Liver (tissue), 8 donors: ENCODE measurements at regions not wholly inside any gene's neighbourhood (a gene's known extent, or its start where the extent isn't known, plus 50 kb on each side); places are given as distances from the start of the nearest gene placed in this dataset.

Experiments used
- DNase-seq: peaks from one replicate; pipeline ENCODE4 v3.0.0-alpha.2; 2017; ENCODE audit warnings: low spot score
- H3K27ac ChIP-seq, 2 donors: one replicate each; pipeline ENCODE4 v1.7.0; 2013; ENCODE audit warnings: inconsistent platforms in 2 of 2, low read length in 2 of 2, control low read depth in 1 of 2, low read depth in 1 of 2, mild to moderate bottlenecking in 1 of 2
- H3K27me3 ChIP-seq, 4 donors: one replicate each; pipeline versions ENCODE4 v1.6.1 to v1.7.0; 2013; ENCODE audit warnings: low read length in 3 of 4, inconsistent platforms in 1 of 4, mild to moderate bottlenecking in 1 of 4, moderate library complexity in 1 of 4; ENCODE audit not compliant: control insufficient read depth in 4 of 4, insufficient read depth in 4 of 4
- H3K36me3 ChIP-seq, 4 donors: one replicate each; pipeline versions ENCODE4 v1.6.1 to v1.7.0; 2013; ENCODE audit warnings: low read length in 3 of 4, mild to moderate bottlenecking in 3 of 4, low read depth in 1 of 4, moderate library complexity in 1 of 4; ENCODE audit not compliant: control insufficient read depth in 4 of 4, insufficient read depth in 3 of 4
- H3K4me1 ChIP-seq, 4 donors: one replicate each; pipeline versions ENCODE4 v1.6.1 to v1.7.0; 2013; ENCODE audit warnings: low read length in 3 of 4, mild to moderate bottlenecking in 3 of 4, moderate library complexity in 1 of 4; ENCODE audit not compliant: control insufficient read depth in 4 of 4, insufficient read depth in 4 of 4
- H3K4me3 ChIP-seq, 3 donors: one replicate each; pipeline versions ENCODE4 v1.6.1 to v1.7.0; 2013; ENCODE audit warnings: low read length in 3 of 3, control low read depth in 1 of 3, low read depth in 1 of 3, mild to moderate bottlenecking in 1 of 3
- H3K9ac ChIP-seq, 2 donors: one replicate each; pipeline ENCODE4 v1.7.0; 2013; ENCODE audit warnings: low read length in 2 of 2, mild to moderate bottlenecking in 2 of 2, moderate library complexity in 2 of 2, control low read depth in 1 of 2, low read depth in 1 of 2
- H3K9me3 ChIP-seq, 4 donors: one replicate each; pipeline versions ENCODE4 v1.6.1 to v1.7.0; 2013; ENCODE audit warnings: low read length in 3 of 4; ENCODE audit not compliant: control insufficient read depth in 4 of 4
- ATF3 ChIP-seq: IDR thresholded peaks from 2 replicates; pipeline ENCODE4 v1.6.1; 2016; ENCODE audit warnings: antibody characterized with exemption
- CTCF ChIP-seq: fragments of 150-350 bp; IDR thresholded peaks from 2 replicates; pipeline ENCODE4 v1.5.1; 2017; ENCODE audit warnings: improper control_type of control experiment, low read depth, low read length; ENCODE audit not compliant: missing input control
- EGR1 ChIP-seq, 2 donors: IDR thresholded peaks; 2 replicates each; pipeline ENCODE4 v1.6.1; 2016 to 2018; ENCODE audit warnings: antibody characterized with exemption in 2 of 2, low read depth in 2 of 2
- FOXA1 ChIP-seq: IDR thresholded peaks from 2 replicates; pipeline ENCODE4 v1.6.1; 2016; ENCODE audit warnings: antibody characterized with exemption
- FOXA2 ChIP-seq: IDR thresholded peaks from 2 replicates; pipeline ENCODE4 v1.6.1; 2016; ENCODE audit warnings: antibody characterized with exemption
- GABPA ChIP-seq, 2 donors: IDR thresholded peaks in 1 of 2; conservative IDR thresholded peaks in 1 of 2; 2 replicates each; pipeline ENCODE4 v1.6.1; 2016; ENCODE audit warnings: antibody characterized with exemption in 2 of 2, mild to moderate bottlenecking in 1 of 2, moderate library complexity in 1 of 2
- HNF4A ChIP-seq, 2 donors: conservative IDR thresholded peaks; 2 replicates each; pipeline ENCODE4 v1.6.1; 2016; ENCODE audit warnings: antibody characterized with exemption in 2 of 2, mild to moderate bottlenecking in 2 of 2
- HNF4G ChIP-seq: IDR thresholded peaks from 2 replicates; pipeline ENCODE4 v1.6.1; 2016; ENCODE audit warnings: antibody characterized with exemption
- JUND ChIP-seq, 2 donors: IDR thresholded peaks; 2 replicates each; pipeline ENCODE4 v1.6.1; 2016; ENCODE audit warnings: antibody characterized with exemption in 2 of 2
- NR2F2 ChIP-seq: IDR thresholded peaks from 2 replicates; pipeline ENCODE4 v1.6.1; 2016; ENCODE audit warnings: antibody characterized with exemption
- RAD21 ChIP-seq, 2 donors: IDR thresholded peaks; 2 replicates each; pipeline ENCODE4 v1.6.1; 2016; ENCODE audit warnings: antibody characterized with exemption in 2 of 2, mild to moderate bottlenecking in 2 of 2
- REST ChIP-seq: IDR thresholded peaks from 2 replicates; pipeline ENCODE4 v1.6.1; 2016; ENCODE audit warnings: antibody characterized with exemption, mild to moderate bottlenecking
- RXRA ChIP-seq, 2 donors: IDR thresholded peaks; 2 replicates each; pipeline ENCODE4 v1.6.1; 2017 to 2018; ENCODE audit warnings: antibody characterized with exemption in 2 of 2, mild to moderate bottlenecking in 1 of 2
- SP1 ChIP-seq: IDR thresholded peaks from 2 replicates; pipeline ENCODE4 v1.6.1; 2018; ENCODE audit warnings: antibody characterized with exemption, mild to moderate bottlenecking
- TAF1 ChIP-seq: conservative IDR thresholded peaks from 2 replicates; pipeline ENCODE4 v1.6.1; 2016; ENCODE audit warnings: antibody characterized with exemption, mild to moderate bottlenecking
- YY1 ChIP-seq: IDR thresholded peaks from 2 replicates; pipeline ENCODE4 v1.6.1; 2016; ENCODE audit warnings: antibody characterized with exemption, mild to moderate bottlenecking
- WGBS: extraction: QIAGEN DNeasy Blood & Tissue Kit; methylation state at CpG from one replicate; pipeline ENCODE4 v1.1.7; 2013; 5-methylcytosine and 5-hydroxymethylcytosine counted together
- TF ChIP-seq, protein P1 (sequence below): IDR thresholded peaks from 2 replicates; pipeline ENCODE4 v1.6.1; 2016; ENCODE audit warnings: antibody characterized with exemption
- TF ChIP-seq, protein P2 (sequence below): IDR thresholded peaks from 2 replicates; pipeline ENCODE4 v1.6.1; 2016; ENCODE audit warnings: antibody characterized with exemption
- donor health status: healthy.
- donor health status: healthy.
- donor health status: healthy.
- donor health status: healthy.
- donor health status: healthy.

DNA sequence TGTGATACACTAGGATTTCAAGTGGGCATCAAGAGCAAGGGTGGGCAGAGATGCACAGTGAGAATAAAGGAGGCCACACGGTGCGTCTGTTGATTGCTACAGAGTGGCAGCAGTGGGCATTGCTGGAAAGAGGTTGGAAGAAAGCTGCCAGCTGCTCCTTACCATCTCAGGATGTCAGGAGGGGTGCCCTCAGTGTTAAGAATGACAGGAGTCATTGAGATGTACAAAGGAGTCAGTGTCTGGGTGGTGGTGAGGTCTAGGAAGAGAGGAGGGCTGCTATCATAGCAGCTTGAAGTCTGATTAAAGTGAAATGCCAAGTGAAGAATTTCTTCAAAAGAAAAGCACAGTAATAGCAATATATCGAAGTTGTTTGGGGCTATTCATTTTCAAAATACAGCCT lies 992.7 kb downstream of the TTLL7 start (continued):
- no peak for TF ChIP-seq REST
- no peak for TF ChIP-seq FOXA1
- no peak for TF ChIP-seq ATF3
- no peak for TF ChIP-seq TAF1
- TF ChIP-seq CTCF = no peak
- no peak for TF ChIP-seq EGR1 (IDR thresholded peaks at IDR 0.05; ENCODE audit: low read depth in 2 of 2)
- no peak for TF ChIP-seq RAD21 (IDR thresholded peaks at IDR 0.05)

- no peaks in the 10 kb centered on the region for H3K9me3 ChIP-seq
- H3K9ac ChIP-seq = no peak overlapping the region
- WGBS = 84% methylated on average over 4 of the region's 4 CpGs
- no peak overlapping the region for H3K27ac ChIP-seq
- H3K27me3 ChIP-seq = no peaks in the 10 kb centered on the region
- no peak for DNase-seq
- H3K36me3 ChIP-seq = no peaks in the 10 kb centered on the region
- H3K4me1 ChIP-seq = no peaks in the 10 kb centered on the region
- TF ChIP-seq JUND (IDR thresholded peaks at IDR 0.05) (no peak), RXRA (IDR thresholded peaks at IDR 0.05) (no peak), NR2F2 (no peak), RAD21 (IDR thresholded peaks at IDR 0.05) (no peak), ATF3 (no peak), YY1 (no peak), HNF4G (no peak), SP1 (no peak), TAF1 (no peak), CTCF (no peak), FOXA2 (no peak), EGR1 (IDR thresholded peaks at IDR 0.05; ENCODE audit: low read depth in 2 of 2) (no peak), GABPA (IDR thresholded peaks at IDR 0.05 in 1 of 2, conservative IDR thresholded peaks at IDR 0.05 in 1 of 2) (no peak), FOXA1 (no peak), REST (no peak), HNF4A (conservative IDR thresholded peaks at IDR 0.05) (no peak)
- TF ChIP-seq, protein P1, sequence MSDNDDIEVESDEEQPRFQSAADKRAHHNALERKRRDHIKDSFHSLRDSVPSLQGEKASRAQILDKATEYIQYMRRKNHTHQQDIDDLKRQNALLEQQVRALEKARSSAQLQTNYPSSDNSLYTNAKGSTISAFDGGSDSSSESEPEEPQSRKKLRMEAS = no peak
- TF ChIP-seq, protein P2, sequence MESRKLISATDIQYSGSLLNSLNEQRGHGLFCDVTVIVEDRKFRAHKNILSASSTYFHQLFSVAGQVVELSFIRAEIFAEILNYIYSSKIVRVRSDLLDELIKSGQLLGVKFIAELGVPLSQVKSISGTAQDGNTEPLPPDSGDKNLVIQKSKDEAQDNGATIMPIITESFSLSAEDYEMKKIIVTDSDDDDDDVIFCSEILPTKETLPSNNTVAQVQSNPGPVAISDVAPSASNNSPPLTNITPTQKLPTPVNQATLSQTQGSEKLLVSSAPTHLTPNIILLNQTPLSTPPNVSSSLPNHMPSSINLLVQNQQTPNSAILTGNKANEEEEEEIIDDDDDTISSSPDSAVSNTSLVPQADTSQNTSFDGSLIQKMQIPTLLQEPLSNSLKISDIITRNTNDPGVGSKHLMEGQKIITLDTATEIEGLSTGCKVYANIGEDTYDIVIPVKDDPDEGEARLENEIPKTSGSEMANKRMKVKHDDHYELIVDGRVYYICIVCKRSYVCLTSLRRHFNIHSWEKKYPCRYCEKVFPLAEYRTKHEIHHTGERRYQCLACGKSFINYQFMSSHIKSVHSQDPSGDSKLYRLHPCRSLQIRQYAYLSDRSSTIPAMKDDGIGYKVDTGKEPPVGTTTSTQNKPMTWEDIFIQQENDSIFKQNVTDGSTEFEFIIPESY = no peak
- no peak overlapping the region for H3K4me3 ChIP-seq
These were observed 998.6 kb downstream of the TTLL7 start for GRCh38 chr1:83000286-83000685.
